ENCODE measurements at regions not wholly inside any gene's neighbourhood (a gene's known extent, or its start where the extent isn't known, plus 50 kb on each side); places are given as distances from the start of the nearest gene placed in this dataset.

DNA sequence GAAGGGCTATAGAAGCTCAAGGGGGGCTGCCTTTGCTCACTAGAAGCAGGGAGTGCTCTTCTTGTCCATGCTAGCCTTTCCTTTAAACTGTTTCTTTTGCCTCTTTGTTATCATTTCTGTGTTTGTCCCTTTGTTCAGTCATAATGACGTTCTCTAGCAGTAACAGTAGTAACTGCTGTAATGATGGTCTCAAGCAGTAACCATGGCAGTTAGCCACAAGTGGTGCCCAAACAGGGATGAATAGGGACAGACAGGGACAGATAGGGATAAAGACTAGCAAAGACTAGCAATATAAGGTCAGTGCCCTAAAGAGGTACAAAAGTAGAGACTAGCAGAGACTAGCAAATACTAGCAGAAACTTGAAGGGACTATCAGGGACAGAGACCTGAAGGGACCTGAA, 869.0 kb upstream of the PRR20A start:
- no peaks in the 10 kb centered on the region for H3K36me3 ChIP-seq
- no peak overlapping the region for H3K27ac ChIP-seq
- H3K4me1 ChIP-seq = no peaks in the 10 kb centered on the region
- ATAC-seq (no peak), DNase-seq (no peak)
- TF ChIP-seq, protein P1, sequence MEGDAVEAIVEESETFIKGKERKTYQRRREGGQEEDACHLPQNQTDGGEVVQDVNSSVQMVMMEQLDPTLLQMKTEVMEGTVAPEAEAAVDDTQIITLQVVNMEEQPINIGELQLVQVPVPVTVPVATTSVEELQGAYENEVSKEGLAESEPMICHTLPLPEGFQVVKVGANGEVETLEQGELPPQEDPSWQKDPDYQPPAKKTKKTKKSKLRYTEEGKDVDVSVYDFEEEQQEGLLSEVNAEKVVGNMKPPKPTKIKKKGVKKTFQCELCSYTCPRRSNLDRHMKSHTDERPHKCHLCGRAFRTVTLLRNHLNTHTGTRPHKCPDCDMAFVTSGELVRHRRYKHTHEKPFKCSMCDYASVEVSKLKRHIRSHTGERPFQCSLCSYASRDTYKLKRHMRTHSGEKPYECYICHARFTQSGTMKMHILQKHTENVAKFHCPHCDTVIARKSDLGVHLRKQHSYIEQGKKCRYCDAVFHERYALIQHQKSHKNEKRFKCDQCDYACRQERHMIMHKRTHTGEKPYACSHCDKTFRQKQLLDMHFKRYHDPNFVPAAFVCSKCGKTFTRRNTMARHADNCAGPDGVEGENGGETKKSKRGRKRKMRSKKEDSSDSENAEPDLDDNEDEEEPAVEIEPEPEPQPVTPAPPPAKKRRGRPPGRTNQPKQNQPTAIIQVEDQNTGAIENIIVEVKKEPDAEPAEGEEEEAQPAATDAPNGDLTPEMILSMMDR (IDR thresholded peaks at IDR 0.05) = no peak
- H3K4me3 ChIP-seq = no peak overlapping the region
- intact Hi-C loops (cut with DNase I) = no loop called here
- H3K9me3 ChIP-seq = no peaks in the 10 kb centered on the region
- H3K27me3 ChIP-seq = no peaks in the 10 kb centered on the region

DNA sequence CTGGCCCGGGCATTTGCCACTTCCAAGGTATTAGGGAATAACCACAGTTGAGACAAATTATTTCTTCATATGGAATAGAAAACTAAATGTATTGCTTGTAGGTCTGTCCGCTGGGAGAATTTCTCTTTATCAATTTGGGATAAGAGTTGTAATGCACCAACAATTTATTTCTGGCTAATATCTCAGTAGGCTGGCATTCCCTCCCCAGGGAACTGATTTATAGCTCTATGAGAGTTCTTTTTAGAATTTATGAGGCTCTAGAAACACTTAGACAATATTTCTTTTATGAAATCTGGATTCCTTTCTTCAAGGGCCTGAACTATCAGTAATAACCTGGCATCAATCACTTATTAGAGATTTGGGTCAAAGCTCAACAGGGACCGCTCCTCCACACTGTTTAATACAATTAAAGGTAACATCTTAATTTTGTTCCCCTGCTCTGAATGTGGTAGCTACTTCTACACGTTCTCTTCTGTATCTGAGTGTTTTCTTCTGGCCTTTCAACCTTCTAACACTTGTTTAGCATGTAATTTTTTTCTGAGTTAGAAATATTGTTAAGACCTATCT, 857.4 kb upstream of the PRR20A start:
- H3K36me3 ChIP-seq = no peaks in the 10 kb centered on the region
- no peak overlapping the region for H3K4me3 ChIP-seq
- H3K27ac ChIP-seq = no peak overlapping the region
- ATAC-seq = no peak
- H3K4me1 ChIP-seq = no peaks in the 10 kb centered on the region
- intact Hi-C loops (cut with DNase I) = no loop called here
- no peaks in the 10 kb centered on the region for H3K27me3 ChIP-seq
- DNase-seq = no peak
- TF ChIP-seq, protein P1 (IDR thresholded peaks at IDR 0.05) = no peak
- no peaks in the 10 kb centered on the region for H3K9me3 ChIP-seq

DNA sequence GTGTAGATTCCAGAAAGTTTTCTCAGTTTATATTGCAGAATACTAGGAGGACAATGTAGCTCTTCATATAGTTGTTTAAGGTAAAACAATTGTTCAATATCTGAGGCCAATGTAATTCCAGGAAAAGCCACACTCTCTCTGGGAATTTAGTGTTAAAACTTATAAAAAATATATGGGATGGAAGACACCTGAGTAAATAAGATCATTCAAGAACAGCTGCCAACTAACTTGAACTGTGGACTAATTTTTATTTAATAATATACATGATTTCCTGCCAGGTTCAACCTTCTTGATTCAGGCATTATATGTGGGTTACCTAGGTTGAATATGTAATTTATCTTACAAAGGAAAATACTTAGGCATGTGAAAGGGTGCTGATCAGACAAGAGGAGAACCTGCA, 841.1 kb upstream of the PRR20A start:
- ATAC-seq (no peak), DNase-seq (no peak)
- TF ChIP-seq, protein P1 (IDR thresholded peaks at IDR 0.05) = no peak
- H3K36me3 ChIP-seq = no peaks in the 10 kb centered on the region
- H3K4me3 ChIP-seq = no peak overlapping the region
- no peaks in the 10 kb centered on the region for H3K4me1 ChIP-seq
- no peaks in the 10 kb centered on the region for H3K9me3 ChIP-seq
- H3K27me3 ChIP-seq = no peaks in the 10 kb centered on the region
- intact Hi-C loops (cut with DNase I) = no loop called here
- no peak overlapping the region for H3K27ac ChIP-seq

DNA sequence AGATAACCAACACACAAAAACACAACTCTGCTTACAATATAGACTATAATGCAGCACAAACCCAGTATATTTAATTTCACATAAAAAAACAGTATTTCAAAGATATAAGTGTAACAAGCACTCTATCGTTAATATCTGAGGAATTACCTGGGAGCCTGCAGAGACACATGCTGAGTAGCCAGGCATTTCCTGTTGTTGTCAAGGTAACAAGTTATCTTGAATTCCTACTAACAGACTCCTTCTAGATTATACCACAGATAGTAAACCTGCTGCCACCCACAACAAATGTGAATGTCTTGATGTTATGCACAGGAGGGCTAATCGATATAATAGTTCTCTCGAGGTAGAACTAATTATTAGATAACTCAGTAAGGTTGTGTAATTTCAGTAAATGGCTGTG, 826.0 kb upstream of the PRR20A start:
- TF ChIP-seq, protein P1 (IDR thresholded peaks at IDR 0.05) = no peak
- H3K27me3 ChIP-seq = no peaks in the 10 kb centered on the region
- ATAC-seq = no peak

DNA sequence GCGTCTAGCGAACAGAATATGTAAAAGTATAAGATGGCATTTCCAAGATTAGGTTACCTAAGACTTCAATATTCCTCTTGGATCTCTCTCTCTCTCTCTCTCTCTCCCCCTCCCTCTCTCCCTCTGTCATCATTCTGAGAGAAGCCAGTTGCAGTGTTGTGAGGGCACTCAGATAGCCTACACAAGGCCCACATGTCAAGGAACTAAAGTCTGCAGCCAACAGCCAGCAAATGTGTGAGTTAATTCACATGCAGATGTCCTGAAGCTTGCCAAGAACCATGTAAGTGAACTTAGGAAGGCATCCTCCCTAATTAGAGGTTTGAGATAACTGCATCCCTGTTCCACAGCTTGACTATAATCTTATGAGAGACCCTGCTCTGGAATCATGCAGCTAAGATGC, 822.9 kb upstream of the PRR20A start:
- H3K4me3 ChIP-seq = no peak overlapping the region
- no peak overlapping the region for H3K27ac ChIP-seq
- H3K4me1 ChIP-seq = no peaks in the 10 kb centered on the region
- H3K9me3 ChIP-seq = no peaks in the 10 kb centered on the region
- no peaks in the 10 kb centered on the region for H3K36me3 ChIP-seq
- TF ChIP-seq, protein P1 (IDR thresholded peaks at IDR 0.05) = no peak
- no peaks in the 10 kb centered on the region for H3K27me3 ChIP-seq
- intact Hi-C loops (cut with DNase I) = no loop called here
- DNase-seq (no peak), ATAC-seq (no peak)

More for the DNA sequence above, 826.0 kb upstream of the PRR20A start:
- intact Hi-C loops (cut with DNase I) = no loop called here
- H3K4me1 ChIP-seq = no peaks in the 10 kb centered on the region
- no peaks in the 10 kb centered on the region for H3K36me3 ChIP-seq
- H3K27ac ChIP-seq = no peak overlapping the region
- no peaks in the 10 kb centered on the region for H3K9me3 ChIP-seq
- no peak overlapping the region for H3K4me3 ChIP-seq
- no peak for DNase-seq

DNA sequence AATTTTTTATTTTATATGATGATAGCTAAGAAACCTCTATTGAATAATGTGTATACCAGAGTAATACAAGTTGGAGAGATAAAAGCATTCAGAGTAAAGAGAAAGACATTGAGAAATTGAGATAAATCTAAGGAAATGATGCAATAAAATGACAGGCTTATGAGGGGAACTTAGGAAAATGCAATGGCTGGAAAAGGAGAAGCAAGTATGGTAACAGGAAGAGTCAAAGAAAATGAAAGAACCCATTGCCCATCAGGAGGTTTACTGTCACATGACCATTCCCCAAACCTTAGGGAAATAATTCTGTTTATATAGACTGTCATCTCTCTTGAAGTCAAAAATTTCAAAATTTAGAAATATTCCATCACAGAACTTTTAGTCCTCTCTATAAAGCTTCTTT, 808.0 kb upstream of the PRR20A start:
- ATAC-seq (no peak), DNase-seq (no peak)
- Histone ChIP-seq H3K27ac (no peak overlapping the region), H3K9me3 (no peaks in the 10 kb centered on the region), H3K36me3 (no peaks in the 10 kb centered on the region), H3K4me1 (no peaks in the 10 kb centered on the region), H3K27me3 (no peaks in the 10 kb centered on the region), H3K4me3 (no peak overlapping the region)
- intact Hi-C loops (cut with DNase I) = no loop called here
- TF ChIP-seq, protein P1 (IDR thresholded peaks at IDR 0.05) = no peak

Data from upper lobe of right lung (tissue), 1 donor.